ENCODE measurements at regions not wholly inside any gene's neighbourhood (a gene's known extent, or its start where the extent isn't known, plus 50 kb on each side); places are given as distances from the start of the nearest gene placed in this dataset.

DNA sequence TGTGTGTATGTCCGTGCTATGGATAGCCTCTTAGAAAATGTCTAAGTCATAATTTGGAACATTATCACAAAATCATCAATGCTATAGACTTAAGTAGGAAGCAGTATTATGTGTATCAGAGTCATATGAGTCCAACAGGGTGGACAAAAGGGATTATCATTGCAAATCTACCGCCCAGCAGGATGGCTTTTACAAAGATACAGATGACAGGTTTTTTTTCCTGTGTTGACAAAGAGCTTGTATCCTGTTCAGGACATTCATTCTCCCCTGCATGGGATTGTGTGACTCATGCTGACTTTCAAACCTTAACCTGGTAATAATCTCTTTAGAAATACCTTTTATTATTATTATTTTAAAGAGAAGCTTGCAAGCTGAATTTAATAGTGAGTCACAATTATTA lies 310.3 kb upstream of the GNPDA2 start:
- peaks cover 6% of the 10 kb centered on the region for H3K9me3 ChIP-seq
- ATAC-seq (no peak), DNase-seq (no peak)
- TF ChIP-seq, protein P1, sequence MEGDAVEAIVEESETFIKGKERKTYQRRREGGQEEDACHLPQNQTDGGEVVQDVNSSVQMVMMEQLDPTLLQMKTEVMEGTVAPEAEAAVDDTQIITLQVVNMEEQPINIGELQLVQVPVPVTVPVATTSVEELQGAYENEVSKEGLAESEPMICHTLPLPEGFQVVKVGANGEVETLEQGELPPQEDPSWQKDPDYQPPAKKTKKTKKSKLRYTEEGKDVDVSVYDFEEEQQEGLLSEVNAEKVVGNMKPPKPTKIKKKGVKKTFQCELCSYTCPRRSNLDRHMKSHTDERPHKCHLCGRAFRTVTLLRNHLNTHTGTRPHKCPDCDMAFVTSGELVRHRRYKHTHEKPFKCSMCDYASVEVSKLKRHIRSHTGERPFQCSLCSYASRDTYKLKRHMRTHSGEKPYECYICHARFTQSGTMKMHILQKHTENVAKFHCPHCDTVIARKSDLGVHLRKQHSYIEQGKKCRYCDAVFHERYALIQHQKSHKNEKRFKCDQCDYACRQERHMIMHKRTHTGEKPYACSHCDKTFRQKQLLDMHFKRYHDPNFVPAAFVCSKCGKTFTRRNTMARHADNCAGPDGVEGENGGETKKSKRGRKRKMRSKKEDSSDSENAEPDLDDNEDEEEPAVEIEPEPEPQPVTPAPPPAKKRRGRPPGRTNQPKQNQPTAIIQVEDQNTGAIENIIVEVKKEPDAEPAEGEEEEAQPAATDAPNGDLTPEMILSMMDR (IDR thresholded peaks at IDR 0.05) = no peak
- H3K4me1 ChIP-seq (ENCODE audit: low read depth) = no peaks in the 10 kb centered on the region
- H3K36me3 ChIP-seq (ENCODE audit: low read depth) = no peaks in the 10 kb centered on the region
- intact Hi-C loops (cut with DNase I, micrococcal nuclease) = no loop called here
- no peak overlapping the region for H3K4me3 ChIP-seq

DNA sequence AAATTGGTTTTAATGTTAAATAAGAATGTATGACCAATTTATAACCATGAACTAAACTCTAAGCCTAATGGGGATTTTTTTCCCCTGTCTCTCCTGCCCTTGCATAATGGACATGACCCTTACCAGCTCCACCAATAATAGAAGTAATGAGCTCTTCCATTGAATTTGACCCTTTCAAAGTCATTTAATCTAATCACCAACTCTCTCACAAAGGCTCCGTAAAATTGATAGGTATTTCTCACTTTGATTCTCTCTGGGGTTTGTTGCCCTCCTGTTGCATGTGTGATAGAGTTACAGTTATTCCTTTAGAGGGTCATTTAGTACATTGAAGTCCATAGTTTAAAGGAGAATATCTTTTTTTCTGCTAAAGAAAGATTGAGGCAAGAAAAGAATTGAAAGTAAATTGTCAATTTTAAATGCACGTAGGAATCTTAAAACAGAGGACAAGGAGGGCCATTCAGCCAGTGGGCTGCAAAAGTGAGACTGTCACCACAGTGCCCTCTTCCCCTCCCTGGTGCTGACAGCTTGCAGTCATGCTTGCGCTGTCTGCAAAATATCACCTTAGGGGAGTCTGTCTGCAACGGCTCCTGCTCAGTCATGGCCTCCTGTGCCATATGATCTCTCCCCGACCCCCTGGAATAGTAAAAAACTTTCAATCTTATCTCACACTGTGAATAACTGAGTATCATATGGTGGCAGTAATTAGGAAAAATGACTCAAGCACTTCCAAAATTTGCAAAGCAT lies 307.5 kb upstream of the GNPDA2 start:
- intact Hi-C loops (cut with DNase I, micrococcal nuclease) = no loop called here
- Histone ChIP-seq H3K9me3 (peaks cover 4% of the 10 kb centered on the region), H3K4me1 (ENCODE audit: low read depth) (no peaks in the 10 kb centered on the region), H3K36me3 (ENCODE audit: low read depth) (no peaks in the 10 kb centered on the region), H3K4me3 (no peak overlapping the region)
- ATAC-seq (no peak), DNase-seq (no peak)
- TF ChIP-seq, protein P1 (IDR thresholded peaks at IDR 0.05) = no peak

DNA sequence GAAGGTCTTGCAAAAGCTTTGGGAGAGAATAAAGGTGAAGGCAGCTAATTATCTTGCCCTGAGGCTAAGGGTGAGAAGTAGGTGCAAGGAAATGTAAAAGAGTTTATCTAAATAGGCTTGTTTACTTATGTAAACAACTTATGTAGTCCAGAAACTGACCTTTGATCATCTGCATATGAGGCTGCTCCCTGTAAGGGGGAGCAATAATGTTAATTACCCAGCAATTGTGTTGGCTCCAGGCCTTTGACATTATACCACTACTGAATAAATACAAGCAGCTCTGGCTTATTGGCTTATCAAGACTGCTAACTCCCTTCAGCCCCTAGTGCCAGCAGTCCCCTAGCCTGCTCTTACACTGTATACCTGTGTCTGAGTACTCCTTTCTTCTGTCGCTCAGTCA lies 303.7 kb upstream of the GNPDA2 start:
- TF ChIP-seq, protein P1 (IDR thresholded peaks at IDR 0.05) = no peak
- ATAC-seq (no peak), DNase-seq (peak in 1 of 3 donors; percentile 3)
- Histone ChIP-seq H3K4me1 (ENCODE audit: low read depth) (no peaks in the 10 kb centered on the region), H3K36me3 (ENCODE audit: low read depth) (no peaks in the 10 kb centered on the region), H3K4me3 (no peak overlapping the region), H3K9me3 (peaks cover 4% of the 10 kb centered on the region)
- intact Hi-C loops (cut with DNase I, micrococcal nuclease) = no loop called here

DNA sequence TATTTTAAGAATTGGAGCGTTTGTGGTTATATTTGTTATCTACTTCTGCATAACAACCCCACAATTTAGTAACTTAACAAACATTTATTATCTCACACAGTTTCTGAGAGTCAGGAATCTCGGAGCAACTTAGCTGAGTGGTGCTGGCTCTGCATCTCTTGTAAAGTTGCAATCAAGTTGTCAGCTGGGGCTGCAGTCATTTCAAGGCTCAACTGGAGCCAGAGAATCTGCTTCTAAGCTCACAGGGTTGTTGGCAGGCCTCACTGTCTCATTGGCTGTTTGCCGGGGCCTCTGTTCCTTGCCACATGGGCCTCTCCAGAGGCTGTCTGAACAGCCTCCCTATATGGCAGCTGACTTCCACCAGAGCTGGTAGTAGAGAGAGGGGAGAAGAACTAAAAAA lies 281.2 kb upstream of the GNPDA2 start:
- H3K9me3 ChIP-seq = no peaks in the 10 kb centered on the region
- DNase-seq (no peak), ATAC-seq (no peak)
- intact Hi-C loops (cut with DNase I, micrococcal nuclease) = no loop called here
- H3K4me1 ChIP-seq (ENCODE audit: low read depth) = no peaks in the 10 kb centered on the region
- no peak overlapping the region for H3K4me3 ChIP-seq
- TF ChIP-seq, protein P1 (IDR thresholded peaks at IDR 0.05) = no peak
- no peaks in the 10 kb centered on the region for H3K36me3 ChIP-seq (ENCODE audit: low read depth)

DNA sequence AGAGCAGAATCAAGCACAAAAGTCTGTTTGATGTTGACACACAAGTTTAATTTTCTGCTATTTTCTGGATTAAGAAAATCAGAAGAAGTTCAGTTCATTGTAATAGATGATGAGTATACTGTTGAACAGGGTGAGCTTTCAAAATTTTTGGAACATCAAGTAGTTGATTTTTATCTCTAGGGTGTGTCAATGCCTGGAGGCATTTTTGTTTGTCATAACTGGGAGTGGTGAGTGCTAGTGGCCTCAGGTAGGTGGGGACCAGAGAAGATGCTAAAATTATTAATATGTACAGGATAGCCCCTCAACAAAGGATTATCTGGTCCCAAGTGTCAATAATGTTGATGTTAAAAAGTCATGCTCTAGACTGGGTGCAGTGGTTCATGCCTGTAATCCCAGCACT lies 279.7 kb upstream of the GNPDA2 start:
- intact Hi-C loops (cut with DNase I, micrococcal nuclease) = no loop called here
- DNase-seq (no peak), ATAC-seq (no peak)
- TF ChIP-seq, protein P1 (IDR thresholded peaks at IDR 0.05) = no peak
- Histone ChIP-seq H3K4me3 (no peak overlapping the region), H3K36me3 (ENCODE audit: low read depth) (no peaks in the 10 kb centered on the region), H3K4me1 (ENCODE audit: low read depth) (no peaks in the 10 kb centered on the region), H3K9me3 (no peaks in the 10 kb centered on the region)
